ENCODE measurements at regions not wholly inside any gene's neighbourhood (a gene's known extent, or its start where the extent isn't known, plus 50 kb on each side); places are given as distances from the start of the nearest gene placed in this dataset.
A peak's percentile ranks its signal among the peaks of the same experiment; 100 is the strongest.
"Not testable (repeated sequence)": the region's sequence is repeated elsewhere in the genome, so short reads cannot be mapped to it uniquely, and the experiment has no call there.

- no peak for DNase-seq
Observed at GRCh38 chr7:50920031-50920635, 137.4 kb upstream of the GRB10 start.

- DNase-seq = no peak
Observed at GRCh38 chr7:50915621-50916020, 132.9 kb upstream of the GRB10 start.

- no peak for DNase-seq
Observed at GRCh38 chr7:50914460-50914859, 131.8 kb upstream of the GRB10 start.

- no peak for DNase-seq
Observed at GRCh38 chr7:50908628-50909290, 126.1 kb upstream of the GRB10 start.

GRCh38 chr7:50898604-50899477 is 116.1 kb upstream of the GRB10 start:
- DNase-seq = not testable (repeated sequence)

- DNase-seq = not testable (repeated sequence)
Observed at GRCh38 chr7:50887061-50887460, 104.4 kb upstream of the GRB10 start.

GRCh38 chr7:50872437-50872836 is 89.7 kb upstream of the GRB10 start:
- DNase-seq = no peak

- DNase-seq = peak in 18 of 56 donors; percentile 4 to 46 (median 19)
Observed at GRCh38 chr7:50869108-50869725, 86.5 kb upstream of the GRB10 start.

GRCh38 chr7:50868426-50869100 is 85.9 kb upstream of the GRB10 start:
- DNase-seq = no peak

GRCh38 chr7:50867034-50867356 is 84.3 kb upstream of the GRB10 start:
- no peak for DNase-seq

GRCh38 chr7:50866343-50867033 is 83.8 kb upstream of the GRB10 start:
- no peak for DNase-seq

GRCh38 chr7:50865450-50865849 is 82.8 kb upstream of the GRB10 start:
- no peak for DNase-seq

- no peak for DNase-seq
Observed at GRCh38 chr7:50864694-50865093, 82.0 kb upstream of the GRB10 start.

- no peak for DNase-seq
Observed at GRCh38 chr7:50863053-50863452, 80.4 kb upstream of the GRB10 start.

GRCh38 chr7:50862302-50862701 is 79.6 kb upstream of the GRB10 start:
- no peak for DNase-seq

GRCh38 chr7:50860598-50860997 is 77.9 kb upstream of the GRB10 start:
- no peak for DNase-seq

- no peak for DNase-seq
Observed at GRCh38 chr7:50860174-50860573, 77.5 kb upstream of the GRB10 start.

GRCh38 chr7:50858528-50859245 is 76.0 kb upstream of the GRB10 start:
- no peak for DNase-seq

- DNase-seq = no peak
Observed at GRCh38 chr7:50857804-50858489, 75.3 kb upstream of the GRB10 start.

GRCh38 chr7:50856806-50857205 is 74.1 kb upstream of the GRB10 start:
- DNase-seq = no peak

Measured in nucleus accumbens (tissue), 56 donors.